Esophagus squamous epithelium (tissue), 4 donors: ENCODE measurements at regions not wholly inside any gene's neighbourhood (a gene's known extent, or its start where the extent isn't known, plus 50 kb on each side); places are given as distances from the start of the nearest gene placed in this dataset.

Experiments
- POLR2A ChIP-seq, 4 donors: fragments of 450-650 bp; IDR thresholded peaks; one replicate each; pipeline ENCODE4 v1.6.1; 2017; ENCODE audit warnings: antibody characterized with exemption in 4 of 4, mild to moderate bottlenecking in 4 of 4, moderate library complexity in 3 of 4
- TF ChIP-seq, protein P1 (sequence below), 6 experiments: fragments of 450-650 bp in 4 of 6; fragments of 200-600 bp in 2 of 6; sonication (generic) in 2 of 6; IDR thresholded peaks; one replicate each; pipeline ENCODE4 v1.5.1; 2016 to 2019; ENCODE audit warnings: antibody characterized with exemption in 6 of 6, mild to moderate bottlenecking in 4 of 6, moderate library complexity in 4 of 6

DNA sequence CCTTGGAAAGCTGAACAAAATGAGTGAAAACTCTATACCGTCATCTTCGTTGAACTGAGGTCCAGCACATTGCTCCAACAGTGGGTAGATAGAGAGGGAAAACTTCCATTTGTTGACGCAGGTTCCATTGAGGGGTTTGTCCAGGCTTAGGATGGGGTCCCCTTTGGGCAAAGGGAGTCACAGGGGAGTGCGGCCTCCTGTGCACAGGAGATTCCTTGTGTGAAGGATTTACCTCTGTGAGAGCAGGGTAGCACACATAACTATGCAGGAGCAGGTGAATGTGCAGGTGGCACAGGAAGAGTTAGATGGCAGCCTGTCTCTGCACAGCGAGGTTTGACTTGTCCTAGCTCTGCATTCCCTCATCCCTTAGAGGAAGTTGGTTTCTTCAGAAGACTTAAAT, 139.3 kb downstream of the SNRPN start:
- TF ChIP-seq, protein P1, sequence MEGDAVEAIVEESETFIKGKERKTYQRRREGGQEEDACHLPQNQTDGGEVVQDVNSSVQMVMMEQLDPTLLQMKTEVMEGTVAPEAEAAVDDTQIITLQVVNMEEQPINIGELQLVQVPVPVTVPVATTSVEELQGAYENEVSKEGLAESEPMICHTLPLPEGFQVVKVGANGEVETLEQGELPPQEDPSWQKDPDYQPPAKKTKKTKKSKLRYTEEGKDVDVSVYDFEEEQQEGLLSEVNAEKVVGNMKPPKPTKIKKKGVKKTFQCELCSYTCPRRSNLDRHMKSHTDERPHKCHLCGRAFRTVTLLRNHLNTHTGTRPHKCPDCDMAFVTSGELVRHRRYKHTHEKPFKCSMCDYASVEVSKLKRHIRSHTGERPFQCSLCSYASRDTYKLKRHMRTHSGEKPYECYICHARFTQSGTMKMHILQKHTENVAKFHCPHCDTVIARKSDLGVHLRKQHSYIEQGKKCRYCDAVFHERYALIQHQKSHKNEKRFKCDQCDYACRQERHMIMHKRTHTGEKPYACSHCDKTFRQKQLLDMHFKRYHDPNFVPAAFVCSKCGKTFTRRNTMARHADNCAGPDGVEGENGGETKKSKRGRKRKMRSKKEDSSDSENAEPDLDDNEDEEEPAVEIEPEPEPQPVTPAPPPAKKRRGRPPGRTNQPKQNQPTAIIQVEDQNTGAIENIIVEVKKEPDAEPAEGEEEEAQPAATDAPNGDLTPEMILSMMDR (IDR thresholded peaks at IDR 0.05) = no peak
- no peak for TF ChIP-seq POLR2A (IDR thresholded peaks at IDR 0.05)
